HG02588 (cell line): ENCODE measurements at regions not wholly inside any gene's neighbourhood (a gene's known extent, or its start where the extent isn't known, plus 50 kb on each side); places are given as distances from the start of the nearest gene placed in this dataset.

Source experiments
- ATAC-seq: cut with Tn5 transposase; IDR thresholded peaks from one replicate; pipeline ENCODE4 v1.9.1; 2021; ENCODE audit warnings: mild to moderate bottlenecking, moderate library complexity; ENCODE audit not compliant: unreplicated experiment

DNA sequence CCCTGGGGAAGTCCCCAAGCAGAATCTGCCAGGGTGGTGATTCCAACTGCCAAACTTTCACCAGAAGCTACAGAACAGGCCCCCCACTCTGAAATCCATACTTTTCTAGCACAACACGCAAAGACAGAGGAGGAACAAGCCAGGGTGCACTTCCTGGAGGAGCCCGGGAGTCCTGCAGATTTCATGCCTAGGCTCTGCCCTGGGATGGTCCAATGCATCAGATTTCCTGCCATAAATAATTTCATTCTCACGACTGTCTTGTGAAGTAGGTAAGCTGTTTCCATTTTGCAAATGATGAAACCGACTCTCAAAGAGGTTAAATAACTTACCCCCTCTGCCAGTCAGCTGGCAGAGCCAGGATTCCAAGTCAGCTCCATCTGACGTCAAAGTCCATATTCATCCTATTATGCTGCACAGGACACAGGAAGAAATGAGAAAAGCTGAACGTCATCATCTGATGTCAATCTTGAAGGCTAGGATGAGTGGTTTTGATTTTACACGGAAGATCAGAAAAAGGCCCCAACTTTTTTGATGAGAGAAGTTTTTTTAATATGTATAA, 134.8 kb upstream of the IGF1R start:
- ATAC-seq, result no peak

DNA sequence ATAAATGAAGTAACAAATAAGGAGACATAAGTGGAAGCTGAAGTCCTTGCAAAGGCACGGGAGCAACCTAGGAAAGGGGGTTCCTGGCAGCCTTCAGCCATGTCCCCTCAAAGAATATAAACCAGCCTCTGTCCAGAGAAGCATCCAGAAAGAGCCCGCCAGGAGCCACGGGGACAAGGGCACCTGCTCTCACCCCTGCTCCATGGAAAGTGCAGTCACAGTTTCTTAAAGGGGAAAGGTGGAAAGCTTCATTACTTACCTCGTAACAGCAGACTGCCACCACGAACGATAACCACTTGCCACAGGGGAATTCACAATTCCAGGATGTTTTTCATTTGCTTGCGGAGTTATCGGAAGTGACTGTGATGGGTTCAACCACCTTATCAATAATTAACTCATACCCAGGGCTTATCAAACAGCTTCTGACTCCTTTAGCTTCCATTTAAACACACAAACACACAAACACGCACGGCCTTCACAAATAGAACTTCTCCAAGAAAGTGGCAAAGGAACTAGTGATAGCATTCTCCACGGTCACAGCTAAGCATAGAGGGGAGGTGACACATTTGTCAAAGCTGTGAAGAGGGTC, 134.2 kb upstream of the IGF1R start:
- ATAC-seq, result no peak

GRCh38 chr15:98518823-98519561, 129.3 kb upstream of the IGF1R start:
- peak; percentile 72 for ATAC-seq

DNA sequence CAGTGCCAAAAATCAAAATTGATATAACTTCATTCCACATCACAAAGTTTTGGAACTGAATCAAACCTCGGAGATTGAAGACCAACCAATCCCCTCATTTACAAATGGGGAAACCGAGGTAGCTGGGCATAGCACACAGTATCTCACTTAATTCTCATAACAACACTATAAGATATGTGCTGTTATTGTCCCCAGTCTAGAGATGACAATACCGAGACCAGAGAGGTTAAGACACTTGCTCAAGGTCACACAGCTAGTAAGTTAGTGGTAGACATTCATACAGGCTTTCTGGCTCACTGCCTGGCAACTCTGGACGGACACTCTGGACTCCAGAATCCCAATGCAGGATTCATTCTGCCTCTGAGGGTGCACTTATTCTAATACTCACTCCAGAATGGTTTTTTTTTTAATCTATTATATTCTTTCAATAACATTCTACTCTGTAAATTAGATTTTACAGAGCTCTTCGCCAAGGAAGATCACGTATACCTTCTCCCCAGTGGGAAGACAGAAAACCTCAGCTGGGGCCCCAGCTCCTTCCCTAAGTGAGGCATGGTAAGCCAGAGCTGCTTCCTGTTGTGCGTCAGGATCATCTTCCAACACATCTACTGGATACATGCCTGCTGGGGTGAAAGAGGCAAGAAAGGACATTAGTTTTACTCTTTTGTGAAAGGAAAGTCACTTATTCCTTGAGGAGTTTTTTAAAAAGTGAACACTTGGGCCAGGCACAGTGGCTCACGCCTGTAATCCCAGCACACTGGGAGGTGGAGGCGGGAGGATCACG, 128.4 kb upstream of the IGF1R start:
- no peak for ATAC-seq

- no peak for ATAC-seq
Observed at GRCh38 chr15:98522127-98522526, 126.2 kb upstream of the IGF1R start.

GRCh38 chr15:98523912-98524662, 124.3 kb upstream of the IGF1R start:
- ATAC-seq, result no peak

DNA sequence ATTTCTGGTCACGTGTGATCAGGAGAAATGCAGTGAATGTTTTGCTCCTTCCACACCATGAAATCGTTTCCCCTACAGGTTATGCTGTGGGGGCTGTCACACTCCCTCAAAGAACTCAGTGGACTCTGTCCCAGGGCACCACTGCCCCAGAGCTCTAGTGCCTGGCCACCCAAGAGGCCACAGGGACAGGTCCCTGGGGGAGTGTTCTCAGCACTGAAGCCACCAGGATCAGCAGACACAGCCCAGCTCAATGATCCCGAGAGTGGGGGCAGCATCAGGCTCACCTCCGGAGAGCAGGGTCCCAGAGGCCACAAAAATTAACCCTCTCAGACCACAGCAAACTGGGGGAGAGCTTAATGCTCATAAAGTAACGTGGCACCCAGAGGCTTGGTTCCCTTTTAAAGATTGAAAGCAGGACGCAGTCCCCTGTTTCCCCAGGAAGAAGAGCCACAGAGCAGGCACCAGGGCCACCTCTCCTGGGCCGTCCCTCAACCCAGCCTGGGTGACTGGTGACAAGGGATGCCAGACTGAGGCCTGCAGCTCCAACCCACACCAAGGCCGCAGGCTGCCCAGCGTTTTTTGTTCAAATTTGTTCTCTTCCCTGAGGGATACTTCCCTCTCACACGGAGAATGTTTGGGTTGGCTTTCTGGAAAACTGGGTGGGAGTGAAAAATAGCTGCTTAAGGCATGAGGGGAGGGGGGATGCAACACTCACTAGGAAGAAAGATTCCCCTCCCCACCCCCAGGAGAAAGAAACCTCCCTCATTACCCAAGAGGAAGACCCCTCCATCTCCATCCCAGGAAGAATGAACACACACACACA, 123.3 kb upstream of the IGF1R start:
- ATAC-seq, result no peak

GRCh38 chr15:98525661-98526001, 122.7 kb upstream of the IGF1R start:
- no peak for ATAC-seq

DNA sequence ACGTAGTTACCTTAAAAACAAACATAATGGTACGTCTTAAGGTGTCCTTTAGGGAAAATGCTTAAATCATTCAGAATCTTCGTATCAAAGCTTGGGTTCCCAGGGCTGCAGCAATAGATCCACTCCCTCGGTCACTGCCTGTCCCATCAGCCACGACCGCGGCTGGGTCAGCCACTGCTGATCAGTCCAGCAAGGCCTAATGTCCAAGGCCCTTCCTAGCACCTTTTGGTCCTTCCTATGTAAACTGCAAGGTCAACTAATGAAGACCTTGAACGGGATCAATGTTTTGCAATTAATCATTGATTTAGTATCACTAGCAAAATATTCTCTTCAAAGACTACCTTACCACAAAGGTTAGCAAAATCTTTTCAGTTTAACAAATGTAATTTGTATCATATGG, 122.2 kb upstream of the IGF1R start:
- ATAC-seq, result no peak

- ATAC-seq, result no peak
Observed at GRCh38 chr15:98528046-98528725, 120.2 kb upstream of the IGF1R start.

DNA sequence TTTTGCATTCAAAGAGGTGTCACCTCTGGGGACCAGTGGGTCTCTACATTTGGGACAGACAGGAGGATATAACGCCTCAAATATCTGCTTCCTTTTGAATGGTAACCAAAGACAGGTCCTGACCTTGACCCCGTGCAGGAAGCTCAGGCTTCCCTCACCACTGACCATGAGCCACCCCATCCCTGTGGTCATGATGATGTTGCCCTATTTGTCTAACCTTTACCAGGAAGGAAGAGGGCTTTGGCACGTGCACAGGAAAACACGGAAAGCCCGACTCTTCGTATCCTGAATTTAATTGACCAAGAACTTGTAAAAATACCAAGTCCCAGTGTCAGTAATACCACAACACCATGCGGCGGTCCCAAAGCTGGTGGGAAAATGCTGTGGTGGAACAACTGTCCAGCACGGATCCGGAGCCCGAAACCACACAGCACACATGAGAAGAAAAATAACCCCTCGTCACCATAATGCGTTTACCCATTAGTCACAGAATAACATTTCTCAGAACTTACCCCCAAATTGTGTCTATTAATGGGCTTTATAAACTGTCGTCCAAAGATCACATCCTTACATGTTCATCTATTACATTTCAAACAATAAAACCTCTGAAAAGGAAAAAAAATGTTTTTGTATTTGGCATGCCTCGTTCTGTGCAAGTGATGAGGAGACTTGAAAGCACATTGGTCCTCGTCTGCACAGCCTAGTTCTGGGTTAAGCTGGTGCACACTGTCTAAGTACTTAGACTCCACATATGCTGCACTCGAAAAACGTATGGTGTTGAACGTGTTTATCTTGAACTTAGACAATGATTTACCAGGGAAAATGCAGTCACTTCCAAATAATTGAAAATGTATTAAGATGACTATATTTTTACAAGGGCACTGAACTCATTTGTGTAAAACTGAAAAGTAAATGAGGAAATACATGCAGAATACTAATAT, 118.9 kb upstream of the IGF1R start:
- ATAC-seq, result no peak

GRCh38 chr15:98530570-98530969, 117.8 kb upstream of the IGF1R start:
- ATAC-seq, result no peak

DNA sequence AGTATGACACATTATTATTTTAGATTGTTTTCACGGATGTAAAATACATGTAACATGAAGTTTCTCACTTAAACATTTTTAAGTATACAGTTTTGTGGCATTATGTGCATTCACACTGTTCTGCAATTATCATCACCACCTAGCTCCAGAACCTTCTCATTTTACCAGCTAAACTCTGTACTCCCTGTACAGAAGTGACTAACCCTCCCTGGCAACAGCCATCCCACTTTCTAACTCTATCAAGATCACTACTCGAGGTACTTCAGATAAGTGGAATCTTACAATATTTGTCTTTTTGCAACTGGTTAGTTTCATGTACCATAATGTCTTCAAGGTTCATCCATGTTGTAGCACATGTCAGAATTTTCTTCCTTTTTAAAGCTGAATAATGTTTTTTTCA, 116.3 kb upstream of the IGF1R start:
- no peak for ATAC-seq

GRCh38 chr15:98536976-98537375, 111.4 kb upstream of the IGF1R start:
- ATAC-seq, result no peak

GRCh38 chr15:98537516-98538060, 110.8 kb upstream of the IGF1R start:
- no peak for ATAC-seq

GRCh38 chr15:98541519-98541918, 106.8 kb upstream of the IGF1R start:
- ATAC-seq, result no peak

DNA sequence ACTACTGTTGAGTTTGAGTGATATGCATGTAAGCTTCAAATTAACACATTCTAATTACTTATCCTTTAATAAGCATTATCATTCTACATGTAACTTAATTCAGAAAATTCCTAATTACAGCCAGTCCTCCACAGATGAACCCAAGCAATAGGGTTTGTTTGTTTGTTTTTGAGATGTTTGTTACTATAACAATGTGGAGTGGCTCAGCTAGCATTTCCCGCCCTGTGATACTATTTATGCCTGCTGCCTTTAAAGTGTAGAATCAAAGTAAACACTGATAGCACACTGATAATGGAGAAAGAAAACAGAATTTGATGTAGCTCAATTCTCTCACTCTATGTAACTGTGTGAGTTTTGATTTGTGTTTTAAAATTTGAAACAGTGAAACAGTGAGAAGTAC, 105.1 kb upstream of the IGF1R start:
- ATAC-seq, result no peak

- ATAC-seq, result no peak
Observed at GRCh38 chr15:98546329-98546728, 102.0 kb upstream of the IGF1R start.
